ENCODE measurements at regions not wholly inside any gene's neighbourhood (a gene's known extent, or its start where the extent isn't known, plus 50 kb on each side); places are given as distances from the start of the nearest gene placed in this dataset.
A peak's percentile ranks its signal among the peaks of the same experiment; 100 is the strongest.
"Not testable (repeated sequence)": the region's sequence is repeated elsewhere in the genome, so short reads cannot be mapped to it uniquely, and the experiment has no call there.

DNA sequence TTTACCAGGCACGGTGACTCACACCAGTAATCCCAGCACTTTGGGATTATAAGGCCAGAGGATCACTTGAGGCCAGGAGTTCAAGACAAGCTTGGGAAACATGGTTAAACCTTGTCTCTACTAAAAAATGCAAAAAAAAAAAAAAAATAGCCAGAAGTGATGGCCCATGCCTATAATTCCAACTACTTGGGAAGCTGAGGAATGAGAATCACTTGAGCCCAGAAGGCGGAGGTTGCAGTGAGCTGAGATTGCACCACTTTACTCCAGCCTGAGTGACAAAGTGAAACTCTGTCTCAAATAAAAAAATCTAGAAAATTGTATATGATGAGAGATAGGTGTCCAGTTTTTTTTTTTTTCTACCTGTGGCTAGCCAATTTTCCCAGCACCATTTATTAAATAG, 578.2 kb downstream of the ANKRD7 start:
- no peak for DNase-seq (ENCODE audit: low read depth)

DNA sequence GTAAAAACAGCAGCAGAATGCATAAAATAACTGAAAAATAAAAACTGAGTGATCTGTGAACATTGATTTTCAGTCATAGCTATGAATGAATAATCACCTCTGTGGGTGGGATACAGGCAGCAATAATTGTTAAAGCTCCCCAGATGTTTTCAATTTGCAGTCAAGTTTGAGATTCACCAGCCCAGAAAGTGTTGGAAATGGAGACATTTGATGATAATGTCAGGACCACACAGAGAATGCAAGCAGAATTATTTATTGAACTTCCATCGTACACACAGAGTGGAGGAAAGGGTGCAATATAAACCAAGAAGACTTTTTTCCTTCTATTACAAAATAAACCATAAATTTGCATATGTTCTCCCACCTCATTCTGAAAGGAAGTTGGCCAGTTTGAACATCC, 601.7 kb downstream of the ANKRD7 start:
- no peak for DNase-seq (ENCODE audit: low read depth)

DNA sequence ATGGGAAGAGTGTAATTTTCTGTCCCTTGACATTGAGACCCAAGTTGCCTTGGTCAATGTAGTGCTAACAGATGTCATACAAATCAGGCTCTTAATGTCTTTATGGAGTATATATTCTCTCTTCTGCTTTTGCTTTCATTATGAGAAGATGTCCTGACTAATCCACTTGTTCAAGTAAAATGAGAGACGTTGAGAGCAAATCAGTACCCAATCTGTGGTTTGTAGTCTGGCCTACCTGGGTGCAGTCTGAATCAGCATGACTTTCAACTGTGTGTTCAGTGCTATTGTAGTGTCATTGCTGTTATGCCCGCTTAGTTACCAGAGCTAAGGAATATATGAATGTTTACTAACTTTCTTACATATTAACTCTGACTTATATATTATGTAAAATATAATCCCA, 612.4 kb downstream of the ANKRD7 start:
- DNase-seq (ENCODE audit: low read depth): no peak

DNA sequence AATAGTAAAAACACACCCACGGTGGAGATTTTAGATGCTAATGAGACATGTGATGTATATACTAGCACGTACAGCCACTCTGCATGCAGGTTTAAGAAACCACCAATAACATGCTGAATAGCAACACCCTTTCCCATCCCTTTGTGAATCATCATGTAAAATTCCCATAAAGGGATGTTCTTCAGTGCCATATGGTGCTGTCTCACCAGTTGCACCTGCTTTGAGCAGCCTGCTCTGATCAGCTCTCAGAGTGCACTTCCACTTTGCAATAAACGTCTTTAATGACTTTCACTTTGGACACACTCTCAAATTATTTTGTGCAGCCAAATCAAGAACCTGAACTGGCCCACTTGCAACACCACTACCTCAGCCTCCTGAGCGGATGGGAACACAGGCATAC, 615.0 kb downstream of the ANKRD7 start:
- no peak for DNase-seq (ENCODE audit: low read depth)

DNA sequence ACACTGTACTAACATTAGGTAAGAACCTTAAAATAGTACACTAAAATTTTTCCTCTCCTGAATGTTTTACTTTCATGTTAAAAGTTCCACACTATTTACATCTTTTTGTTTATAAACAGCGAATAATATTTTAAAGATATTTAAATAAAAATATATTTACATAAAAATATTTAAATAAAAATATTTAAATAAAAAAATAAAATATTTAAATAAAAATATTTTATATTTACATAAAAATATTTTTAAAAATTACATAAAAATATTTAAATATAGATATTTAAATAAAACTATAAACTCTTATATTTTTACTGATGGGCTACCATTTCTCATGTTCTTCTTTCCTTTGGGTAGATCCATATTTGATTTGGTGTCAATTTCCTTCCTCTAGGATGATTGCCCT, 619.0 kb downstream of the ANKRD7 start:
- no peak for DNase-seq (ENCODE audit: low read depth)

DNA sequence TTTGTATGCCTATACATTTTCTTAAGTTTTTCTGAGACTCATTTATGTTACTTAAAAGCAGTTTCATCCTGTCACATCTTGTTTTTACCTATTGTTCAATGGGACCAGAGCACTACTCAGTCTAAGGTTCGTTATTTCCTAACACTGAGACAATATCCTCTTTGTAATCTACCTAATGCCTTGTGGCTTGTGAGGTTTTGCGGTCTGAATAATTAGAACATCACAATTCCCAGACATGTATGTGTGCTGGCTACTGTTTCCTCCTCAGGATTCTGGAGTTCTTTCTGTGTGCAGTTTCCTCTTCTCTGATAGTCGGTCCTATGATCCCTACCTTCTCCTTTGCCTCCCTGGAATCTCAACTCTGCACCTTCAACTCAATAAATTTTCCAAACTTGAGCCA, 620.2 kb downstream of the ANKRD7 start:
- peak; percentile 0 for DNase-seq (ENCODE audit: low read depth)

DNA sequence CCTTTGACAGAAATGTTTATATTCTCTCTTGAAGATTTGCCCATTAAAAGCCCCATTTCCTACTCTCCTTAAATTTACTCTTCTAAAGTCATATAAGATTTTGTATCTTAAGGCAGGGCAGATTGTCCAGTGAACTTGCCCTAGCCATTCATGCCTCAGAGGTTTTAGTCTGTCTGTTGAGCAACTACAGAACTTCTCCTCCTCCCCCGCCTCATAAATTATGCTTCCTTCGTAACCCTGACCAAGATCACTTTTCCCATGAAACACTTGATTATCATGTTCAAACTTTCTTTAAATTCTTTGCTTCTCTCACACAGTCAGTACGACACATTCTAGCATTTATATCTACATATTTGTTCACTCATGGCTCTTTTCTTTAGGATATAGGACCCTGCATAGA, 621.3 kb downstream of the ANKRD7 start:
- no peak for DNase-seq (ENCODE audit: low read depth)

DNA sequence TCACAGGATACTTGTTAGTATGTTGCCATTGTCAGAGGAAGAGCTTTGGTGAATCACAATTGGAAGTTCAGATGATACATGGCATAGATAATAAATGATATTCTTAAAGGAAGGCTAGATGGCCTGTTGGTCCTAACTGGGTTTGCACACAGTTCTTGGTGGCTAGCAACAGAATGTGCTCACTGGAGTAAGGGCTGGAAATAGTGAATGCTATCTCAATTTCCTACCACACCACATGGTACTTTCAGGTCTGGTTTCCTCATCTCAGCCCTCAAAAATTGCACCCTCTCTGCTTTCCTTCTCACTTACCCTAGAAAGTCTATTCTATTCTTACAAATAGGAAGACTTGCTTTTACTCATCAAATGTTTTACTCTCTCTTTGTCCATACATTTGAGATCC, 622.5 kb downstream of the ANKRD7 start:
- DNase-seq (ENCODE audit: low read depth): no peak

DNA sequence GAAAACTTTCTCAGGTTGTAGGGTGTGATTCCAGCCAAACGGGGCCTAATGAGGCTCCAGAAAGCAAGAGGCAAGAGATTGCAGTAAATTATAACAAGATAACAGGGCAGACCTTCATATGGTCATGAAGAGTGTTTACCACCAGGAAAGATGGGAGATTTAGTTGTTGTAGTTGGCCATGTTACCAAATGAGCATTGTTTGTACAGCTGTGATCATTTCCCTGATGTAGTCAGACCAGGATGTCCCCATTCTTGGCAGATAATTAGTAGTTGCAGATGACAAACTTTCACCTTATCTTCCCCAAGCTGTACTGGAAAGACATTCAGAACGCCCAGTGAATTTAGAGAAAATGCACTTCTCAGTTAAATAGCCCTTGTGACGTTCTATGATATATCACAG, 630.8 kb downstream of the ANKRD7 start:
- DNase-seq (ENCODE audit: low read depth): no peak

DNA sequence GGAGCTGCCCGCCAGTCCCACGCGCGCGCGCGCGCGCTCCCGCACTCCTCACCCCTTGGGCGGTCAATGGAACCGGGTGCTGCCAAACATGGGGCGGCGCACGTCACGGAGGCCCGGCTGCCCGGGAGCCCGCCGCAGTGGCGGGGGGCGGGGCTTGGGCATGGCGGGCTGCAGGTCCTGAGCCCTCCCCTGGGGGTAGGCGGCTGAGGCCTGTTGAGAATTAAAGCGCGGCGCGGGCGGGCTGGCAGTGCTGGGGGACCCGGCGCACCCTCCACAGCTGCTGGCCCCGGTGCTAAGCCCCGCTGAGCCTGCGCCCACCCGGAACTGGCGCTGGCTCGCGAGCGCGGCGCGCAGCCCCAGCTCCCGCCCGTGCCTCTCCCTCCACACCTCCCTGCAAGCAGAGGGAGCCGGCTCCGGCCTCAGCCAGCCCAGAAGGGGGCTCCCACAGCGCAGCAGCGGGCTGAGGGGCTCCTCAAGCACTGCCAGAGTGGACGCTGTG, 634.2 kb downstream of the ANKRD7 start:
- no peak for DNase-seq (ENCODE audit: low read depth)

DNA sequence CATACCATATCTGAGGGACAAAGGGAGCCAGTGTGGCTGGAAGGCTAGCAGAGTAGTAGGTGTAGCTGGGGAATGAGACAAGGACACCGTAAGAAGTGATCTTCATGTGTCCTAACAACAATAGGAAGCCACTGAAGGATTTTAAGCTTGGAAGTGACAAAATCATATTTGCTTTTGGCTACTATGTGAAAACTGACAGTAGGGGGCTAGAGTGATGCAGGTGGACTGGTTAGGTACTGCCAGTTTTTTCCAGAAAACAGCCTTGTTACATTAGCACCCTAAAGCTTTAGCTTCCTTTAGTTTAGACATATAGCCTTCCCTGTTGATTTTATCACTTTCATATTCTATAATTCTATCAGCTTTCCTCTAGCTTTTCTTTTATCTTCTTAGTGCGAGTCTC, 637.1 kb downstream of the ANKRD7 start:
- DNase-seq (ENCODE audit: low read depth): no peak

DNA sequence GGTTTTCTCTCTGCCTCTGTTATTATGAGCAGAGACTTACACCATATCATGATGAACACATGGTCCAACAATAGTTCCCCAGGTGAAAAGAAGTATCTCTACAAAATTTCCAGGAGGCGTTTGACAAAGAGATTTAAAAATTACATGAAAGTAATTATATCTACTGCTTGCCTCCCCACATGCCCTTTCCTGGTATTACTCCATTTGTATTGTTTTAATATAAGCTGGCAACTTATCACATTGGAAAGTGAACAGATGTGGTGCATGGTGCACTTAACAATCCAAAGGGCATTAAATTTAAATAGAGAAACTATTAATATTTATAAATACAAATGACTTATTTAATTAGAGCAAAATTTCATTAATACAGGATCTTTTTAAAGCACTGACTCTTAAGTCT, 638.2 kb downstream of the ANKRD7 start:
- no peak for DNase-seq (ENCODE audit: low read depth)

DNA sequence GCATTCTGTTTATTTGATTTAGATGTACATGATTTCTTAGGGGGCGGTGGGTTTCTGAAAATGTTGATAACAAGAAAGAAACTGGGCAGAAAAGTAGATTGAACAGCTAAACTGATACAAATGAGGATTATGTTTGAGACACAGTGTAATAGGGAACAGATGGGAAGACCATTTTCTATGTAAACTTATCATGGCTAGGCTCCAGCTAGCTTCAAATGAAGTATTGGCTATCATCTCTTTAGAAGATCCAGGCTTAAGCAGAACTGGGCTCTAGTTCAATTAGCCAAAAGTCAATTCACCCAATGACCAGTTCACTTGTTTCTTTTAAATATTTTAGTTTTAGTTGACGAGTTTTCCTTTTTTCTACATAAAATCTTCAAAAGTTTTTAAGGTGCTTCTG, 639.5 kb downstream of the ANKRD7 start:
- no peak for DNase-seq (ENCODE audit: low read depth)

DNA sequence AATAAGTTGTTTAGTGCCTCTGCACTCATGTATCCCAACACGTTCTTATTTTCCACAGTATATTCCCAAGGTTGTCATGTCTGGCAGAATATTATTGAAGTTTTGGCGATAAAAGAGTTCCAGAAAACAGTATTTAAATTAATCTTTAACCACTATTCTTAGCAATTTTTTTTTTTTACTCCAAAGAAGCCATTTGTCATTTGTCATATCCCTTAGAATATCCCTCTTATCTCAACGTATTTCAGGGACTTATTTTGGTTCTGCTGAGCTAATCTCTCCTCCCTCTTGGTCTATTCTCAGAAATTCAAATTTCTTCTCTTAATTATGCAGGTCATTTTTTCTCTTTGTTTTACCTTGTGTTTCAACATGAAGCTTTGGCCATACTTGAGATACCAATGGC, 643.4 kb downstream of the ANKRD7 start:
- DNase-seq (ENCODE audit: low read depth): no peak

DNA sequence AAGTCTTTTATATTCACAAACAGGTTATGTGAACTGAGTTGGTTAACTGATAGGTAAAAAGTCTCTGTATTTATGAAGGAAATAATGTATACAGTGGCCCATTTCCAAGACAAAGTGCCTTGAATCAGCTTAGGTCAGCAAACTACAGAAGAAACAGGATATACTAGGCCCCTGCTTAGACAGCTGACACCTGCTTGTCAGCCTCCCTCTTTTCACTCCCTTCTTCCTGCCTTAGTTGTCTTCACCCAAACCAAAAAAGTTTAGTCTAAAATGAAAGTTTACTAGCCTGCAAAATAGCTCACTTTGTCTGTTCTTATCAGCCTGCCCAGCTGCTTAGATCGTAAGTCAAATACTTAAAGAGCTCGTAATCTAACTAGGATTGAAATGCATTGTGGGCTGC, 644.6 kb downstream of the ANKRD7 start:
- not testable (repeated sequence) for DNase-seq (ENCODE audit: low read depth)

DNA sequence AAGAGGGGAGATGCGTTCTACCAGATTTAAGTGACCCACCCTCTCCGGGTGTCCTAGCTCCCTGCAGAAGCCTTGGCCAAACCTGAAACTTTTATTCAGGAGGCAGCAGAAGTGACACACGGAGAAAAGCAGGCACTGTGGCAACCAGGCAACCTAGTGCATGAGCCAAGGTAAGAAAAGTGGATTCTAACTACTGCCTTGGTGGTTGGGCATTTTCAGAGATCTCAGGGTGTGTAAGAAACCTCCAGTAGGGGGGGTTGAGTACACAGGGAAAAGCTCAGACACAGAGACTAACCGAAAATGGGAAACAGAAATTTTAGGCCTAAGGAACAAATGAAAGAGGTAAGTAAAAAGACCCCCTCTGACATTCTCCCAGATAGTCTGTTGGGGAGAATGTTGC, 645.7 kb downstream of the ANKRD7 start:
- DNase-seq (ENCODE audit: low read depth): no peak

DNA sequence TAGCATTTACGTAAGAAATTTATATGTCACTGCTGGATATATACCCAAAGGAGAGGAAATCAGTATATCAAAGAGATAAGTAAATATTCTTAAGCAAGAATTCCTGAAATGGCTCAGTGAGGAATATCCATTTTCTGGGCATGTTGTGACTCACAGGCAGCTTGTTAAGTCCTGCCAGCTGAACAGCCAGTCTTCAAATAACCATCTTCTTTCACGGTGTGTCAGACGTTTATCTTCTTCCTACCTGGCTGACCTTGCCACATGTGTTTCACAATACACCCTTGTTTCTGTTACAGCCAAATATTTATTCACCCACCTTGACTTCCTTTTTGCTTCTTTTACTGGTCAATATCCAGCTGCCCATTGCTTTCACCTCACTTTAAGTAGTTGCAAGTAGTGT, 648.1 kb downstream of the ANKRD7 start:
- peak; percentile 1 for DNase-seq (ENCODE audit: low read depth)

DNA sequence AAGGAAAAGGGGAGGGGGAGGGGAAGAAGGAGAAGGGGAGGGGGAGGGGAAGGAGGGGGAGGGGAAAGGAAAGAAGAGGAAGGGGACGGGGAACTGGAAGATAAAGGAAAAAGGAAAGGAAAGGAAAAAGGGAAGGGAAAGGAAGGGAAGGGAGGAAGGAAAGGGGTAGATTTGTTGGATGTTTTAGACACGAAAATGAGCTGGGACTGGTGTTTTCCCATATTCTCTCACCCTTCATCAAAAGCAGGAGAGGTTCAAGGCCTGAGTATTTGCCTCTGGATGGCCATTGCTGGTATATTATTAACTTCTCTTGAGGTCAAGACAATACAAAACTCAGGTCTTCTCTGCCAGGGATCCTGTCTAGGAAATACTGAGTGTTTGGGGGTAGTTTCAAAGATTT, 652.7 kb downstream of the ANKRD7 start:
- no peak for DNase-seq (ENCODE audit: low read depth)

DNA sequence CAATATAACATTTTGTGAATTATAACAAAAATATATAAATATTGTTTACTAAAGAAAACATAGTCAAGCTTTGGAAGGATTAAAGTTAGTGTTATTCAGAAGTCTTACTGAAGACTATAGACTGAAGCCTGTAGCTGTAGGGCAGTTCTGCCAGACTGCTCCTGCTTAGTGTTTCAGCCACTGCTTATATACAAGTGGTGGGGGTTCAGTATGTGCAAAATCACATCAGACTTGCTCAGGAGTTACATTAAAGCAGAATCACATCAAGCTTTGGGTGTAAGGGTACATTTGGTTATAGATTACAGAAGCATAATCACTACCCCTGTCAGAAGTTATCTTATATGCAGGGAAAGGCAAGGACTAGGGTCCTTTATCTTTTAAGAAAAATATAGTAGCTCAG, 653.8 kb downstream of the ANKRD7 start:
- no peak for DNase-seq (ENCODE audit: low read depth)

DNA sequence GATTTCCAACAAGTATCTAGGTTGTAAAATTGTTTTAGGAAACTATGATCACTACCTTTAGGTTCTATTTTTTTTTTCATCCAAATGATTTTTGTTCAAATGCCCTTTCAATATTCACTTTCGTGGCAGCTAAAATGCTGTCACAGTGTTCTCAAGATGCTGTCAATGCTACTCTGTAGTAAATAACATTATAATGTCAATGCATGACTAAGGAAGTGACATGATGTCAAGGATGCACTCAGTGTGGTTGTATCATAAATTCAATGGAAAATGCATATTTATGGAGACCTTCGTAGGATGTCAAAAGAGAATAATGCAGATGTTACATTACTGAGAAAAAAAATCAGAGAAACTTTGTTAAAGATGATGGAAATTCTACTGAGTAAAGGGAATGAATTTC, 673.8 kb downstream of the ANKRD7 start:
- no peak for DNase-seq (ENCODE audit: low read depth)

DNA sequence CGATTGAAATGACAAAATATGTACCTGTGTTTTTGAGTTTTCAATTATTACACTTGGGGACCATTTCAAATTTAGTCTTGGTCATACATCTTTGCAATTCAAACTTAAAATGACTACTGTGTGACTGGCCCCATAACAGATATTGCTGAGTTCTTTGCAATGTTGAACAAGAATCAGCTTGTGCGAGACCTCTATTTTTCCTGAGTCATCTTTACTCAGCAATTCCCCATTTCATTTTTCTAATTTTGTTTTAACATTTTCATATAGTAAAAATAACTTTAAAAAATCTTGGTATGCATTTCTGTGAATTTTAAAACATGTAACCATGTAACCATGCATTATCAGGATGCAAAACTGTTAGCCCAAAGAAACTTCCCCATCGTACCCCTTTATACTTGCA, 678.1 kb downstream of the ANKRD7 start:
- DNase-seq (ENCODE audit: low read depth): no peak

DNA sequence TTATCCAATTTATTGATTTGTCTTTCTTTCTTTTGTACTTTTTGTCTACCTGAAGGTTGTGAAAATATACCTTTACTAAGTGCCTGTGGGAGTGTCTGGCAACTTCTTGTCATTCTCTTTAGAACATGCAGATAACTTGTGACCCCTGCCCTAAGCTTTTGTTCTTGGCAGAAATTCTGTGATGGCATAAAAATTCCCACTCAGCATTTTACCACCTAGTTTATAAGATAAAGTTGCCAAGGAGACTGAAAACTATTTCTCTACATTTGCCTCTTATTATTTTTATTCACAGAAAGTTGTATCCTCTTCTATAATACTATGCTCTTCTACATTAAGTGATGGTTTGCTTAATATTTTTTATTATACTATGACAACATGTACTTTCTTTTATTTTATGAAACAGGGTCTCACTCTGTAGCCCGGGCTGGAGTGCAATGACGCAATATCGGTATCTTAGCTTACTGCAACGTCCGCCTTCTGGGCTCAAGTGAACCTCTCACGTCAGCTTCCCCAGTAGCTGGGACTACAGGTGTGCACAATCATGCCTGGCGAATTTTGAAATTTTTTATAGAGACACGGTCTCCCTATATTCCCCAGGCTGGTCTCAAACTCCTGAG, 683.5 kb downstream of the ANKRD7 start:
- DNase-seq (ENCODE audit: low read depth): no peak

DNA sequence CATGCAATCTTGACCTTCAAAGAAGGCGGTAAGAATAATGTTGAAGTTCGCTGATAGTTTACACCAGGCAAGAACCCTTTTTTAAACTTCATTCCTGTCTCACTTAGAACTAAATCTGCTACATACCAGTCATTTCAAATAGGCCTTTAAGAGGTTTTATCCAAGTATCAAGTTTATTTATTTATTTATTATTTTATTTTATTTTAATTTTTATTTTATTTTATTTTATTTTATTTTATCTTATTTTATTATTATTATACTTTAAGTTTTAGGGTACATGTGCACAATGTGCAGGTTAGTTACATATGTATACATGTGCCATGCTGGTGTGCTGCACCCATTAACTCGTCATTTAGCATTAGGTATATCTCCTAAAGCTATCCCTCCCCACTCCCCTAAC, 691.6 kb downstream of the ANKRD7 start:
- DNase-seq (ENCODE audit: low read depth): not testable (repeated sequence)

DNA sequence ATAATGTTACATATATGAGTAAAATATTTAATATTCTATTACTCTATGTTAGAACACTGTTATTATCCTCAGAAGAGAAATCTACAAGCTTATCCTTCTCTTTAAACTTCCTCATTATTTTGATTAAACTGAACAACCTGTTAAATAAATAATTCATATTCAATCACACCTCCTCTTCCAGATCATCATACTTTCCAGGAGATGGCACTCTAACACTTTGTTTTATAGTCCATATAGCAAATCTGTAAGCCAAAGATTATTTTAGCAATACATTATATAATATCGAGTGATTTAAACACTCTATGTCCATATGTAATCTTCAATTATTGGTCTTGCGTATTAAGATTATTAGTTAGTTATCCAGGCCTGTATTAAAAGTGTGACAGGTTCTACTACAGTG, 694.1 kb downstream of the ANKRD7 start:
- DNase-seq (ENCODE audit: low read depth): peak; percentile 6

DNA sequence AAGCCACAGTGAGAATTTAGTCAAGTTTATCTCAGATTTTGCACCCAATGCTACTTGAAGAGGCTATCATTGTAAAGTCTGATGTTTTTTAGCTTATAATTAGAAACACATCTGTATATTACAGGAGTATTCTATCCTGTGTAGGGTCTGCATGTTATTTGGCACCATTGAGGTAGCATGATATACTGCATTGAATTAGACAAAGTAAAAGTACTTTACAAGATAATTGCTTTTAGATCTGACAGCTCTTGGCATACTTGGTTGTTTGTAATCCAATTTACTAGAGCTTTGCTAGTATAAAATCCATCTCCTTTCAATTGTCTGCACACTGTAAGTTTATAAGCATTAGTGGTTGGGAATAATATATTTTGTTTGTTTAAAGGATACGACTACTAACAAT, 714.3 kb downstream of the ANKRD7 start:
- DNase-seq (ENCODE audit: low read depth): no peak

All from amniotic epithelial cell (primary cell).